ENCODE measurements at regions not wholly inside any gene's neighbourhood (a gene's known extent, or its start where the extent isn't known, plus 50 kb on each side); places are given as distances from the start of the nearest gene placed in this dataset.

- Histone ChIP-seq H3K9me3 (no peaks in the 10 kb centered on the region), H3K36me3 (no peaks in the 10 kb centered on the region), H3K27me3 (no peaks in the 10 kb centered on the region), H3K4me1 (no peaks in the 10 kb centered on the region), H3K4me3 (no peak overlapping the region), H3K27ac (no peak overlapping the region)
- intact Hi-C loops (cut with DNase I; ENCODE audit: low total_unique reads), result no loop called here
- in situ Hi-C loops (cut with MboI; ENCODE audit: low sequenced_read_pairs in 4 of 4), result no loop called here
- ATAC-seq (no peak), DNase-seq (no peak)
- no peak for TF ChIP-seq CTCF (IDR thresholded peaks at IDR 0.05 in 4 of 5, conservative IDR thresholded peaks at IDR 0.05 in 1 of 5)
- no peak for TF ChIP-seq POLR2A (IDR thresholded peaks at IDR 0.05)
These were observed 359.8 kb upstream of the IRX4 start for GRCh38 chr5:2242539-2242938.

- DNase-seq (no peak), ATAC-seq (no peak)
- TF ChIP-seq POLR2A (IDR thresholded peaks at IDR 0.05) (no peak), CTCF (IDR thresholded peaks at IDR 0.05 in 4 of 5, conservative IDR thresholded peaks at IDR 0.05 in 1 of 5) (no peak)
- H3K27ac ChIP-seq, result no peak overlapping the region
- no peaks in the 10 kb centered on the region for H3K9me3 ChIP-seq
- H3K36me3 ChIP-seq, result no peaks in the 10 kb centered on the region
- intact Hi-C loops (cut with DNase I; ENCODE audit: low total_unique reads), result no loop called here
- in situ Hi-C loops (cut with MboI; ENCODE audit: low sequenced_read_pairs in 4 of 4), result no loop called here
- no peak overlapping the region for H3K4me3 ChIP-seq
- H3K4me1 ChIP-seq, result no peaks in the 10 kb centered on the region
- no peaks in the 10 kb centered on the region for H3K27me3 ChIP-seq
These were observed 359.1 kb upstream of the IRX4 start for GRCh38 chr5:2241842-2242241.

GRCh38 chr5:2240118-2240904 is 357.6 kb upstream of the IRX4 start:
- no peak for TF ChIP-seq CTCF (IDR thresholded peaks at IDR 0.05 in 4 of 5, conservative IDR thresholded peaks at IDR 0.05 in 1 of 5)
- no peak overlapping the region for H3K4me3 ChIP-seq
- H3K4me1 ChIP-seq, result no peaks in the 10 kb centered on the region
- DNase-seq (no peak), ATAC-seq (no peak)
- no peak overlapping the region for H3K27ac ChIP-seq
- intact Hi-C loops (cut with DNase I; ENCODE audit: low total_unique reads), result no loop called here
- in situ Hi-C loops (cut with MboI; ENCODE audit: low sequenced_read_pairs in 4 of 4), result no loop called here
- H3K27me3 ChIP-seq, result no peaks in the 10 kb centered on the region
- H3K9me3 ChIP-seq, result no peaks in the 10 kb centered on the region
- no peaks in the 10 kb centered on the region for H3K36me3 ChIP-seq

GRCh38 chr5:2239201-2239910 is 356.6 kb upstream of the IRX4 start:
- Histone ChIP-seq H3K4me3 (no peak overlapping the region), H3K4me1 (no peaks in the 10 kb centered on the region), H3K27ac (no peak overlapping the region), H3K9me3 (no peaks in the 10 kb centered on the region), H3K27me3 (no peaks in the 10 kb centered on the region), H3K36me3 (no peaks in the 10 kb centered on the region)
- ATAC-seq (no peak), DNase-seq (no peak)
- in situ Hi-C loops (cut with MboI; ENCODE audit: low sequenced_read_pairs in 4 of 4), result no loop called here
- intact Hi-C loops (cut with DNase I; ENCODE audit: low total_unique reads), result no loop called here
- TF ChIP-seq CTCF (IDR thresholded peaks at IDR 0.05 in 4 of 5, conservative IDR thresholded peaks at IDR 0.05 in 1 of 5) (no peak), POLR2A (IDR thresholded peaks at IDR 0.05) (no peak)
